Coronary artery (tissue), 2 donors: ENCODE measurements at regions not wholly inside any gene's neighbourhood (a gene's known extent, or its start where the extent isn't known, plus 50 kb on each side); places are given as distances from the start of the nearest gene placed in this dataset.

Experiments
- DNase-seq: peaks from one replicate; pipeline ENCODE4 v3.0.0-alpha.2; 2017; ENCODE audit warnings: low spot score
- H3K27ac ChIP-seq, 2 donors: fragments of 200-600 bp; sonication (generic); one replicate each; pipeline ENCODE4 v1.5.1; 2016 to 2019
- H3K4me3 ChIP-seq: fragments of 200-600 bp; sonication (generic); 2 replicates; pipeline ENCODE4 v1.5.1; 2016; ENCODE audit warnings: mild to moderate bottlenecking, moderate library complexity
- TF ChIP-seq, protein P1 (sequence below): fragments of 200-600 bp; sonication (generic); IDR thresholded peaks from one replicate; pipeline ENCODE4 v1.5.1; 2019; ENCODE audit warnings: antibody characterized with exemption

DNA sequence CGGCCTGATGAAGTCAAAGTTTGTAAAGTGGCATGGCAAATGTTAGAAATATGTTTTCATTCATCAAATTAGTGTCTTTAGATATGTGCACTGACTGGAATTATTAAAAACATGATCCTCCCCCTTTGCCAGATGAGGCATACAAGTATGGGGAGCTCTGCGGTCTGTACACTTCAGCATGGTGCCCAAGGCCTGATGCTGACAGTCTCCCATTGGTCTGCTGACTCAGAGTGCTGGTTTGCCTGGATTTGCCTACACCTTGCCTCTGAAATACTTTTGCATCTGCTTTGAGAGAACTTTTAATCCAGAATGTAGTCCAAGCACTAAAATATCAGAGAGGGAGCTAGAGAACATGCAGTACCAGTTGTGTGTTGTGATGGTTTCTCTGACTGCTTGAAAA, 354.3 kb upstream of the ACTBL2 start:
- Histone ChIP-seq H3K27ac (no peak overlapping the region), H3K4me3 (no peak overlapping the region)
- TF ChIP-seq, protein P1, sequence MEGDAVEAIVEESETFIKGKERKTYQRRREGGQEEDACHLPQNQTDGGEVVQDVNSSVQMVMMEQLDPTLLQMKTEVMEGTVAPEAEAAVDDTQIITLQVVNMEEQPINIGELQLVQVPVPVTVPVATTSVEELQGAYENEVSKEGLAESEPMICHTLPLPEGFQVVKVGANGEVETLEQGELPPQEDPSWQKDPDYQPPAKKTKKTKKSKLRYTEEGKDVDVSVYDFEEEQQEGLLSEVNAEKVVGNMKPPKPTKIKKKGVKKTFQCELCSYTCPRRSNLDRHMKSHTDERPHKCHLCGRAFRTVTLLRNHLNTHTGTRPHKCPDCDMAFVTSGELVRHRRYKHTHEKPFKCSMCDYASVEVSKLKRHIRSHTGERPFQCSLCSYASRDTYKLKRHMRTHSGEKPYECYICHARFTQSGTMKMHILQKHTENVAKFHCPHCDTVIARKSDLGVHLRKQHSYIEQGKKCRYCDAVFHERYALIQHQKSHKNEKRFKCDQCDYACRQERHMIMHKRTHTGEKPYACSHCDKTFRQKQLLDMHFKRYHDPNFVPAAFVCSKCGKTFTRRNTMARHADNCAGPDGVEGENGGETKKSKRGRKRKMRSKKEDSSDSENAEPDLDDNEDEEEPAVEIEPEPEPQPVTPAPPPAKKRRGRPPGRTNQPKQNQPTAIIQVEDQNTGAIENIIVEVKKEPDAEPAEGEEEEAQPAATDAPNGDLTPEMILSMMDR, result no peak
- no peak for DNase-seq

DNA sequence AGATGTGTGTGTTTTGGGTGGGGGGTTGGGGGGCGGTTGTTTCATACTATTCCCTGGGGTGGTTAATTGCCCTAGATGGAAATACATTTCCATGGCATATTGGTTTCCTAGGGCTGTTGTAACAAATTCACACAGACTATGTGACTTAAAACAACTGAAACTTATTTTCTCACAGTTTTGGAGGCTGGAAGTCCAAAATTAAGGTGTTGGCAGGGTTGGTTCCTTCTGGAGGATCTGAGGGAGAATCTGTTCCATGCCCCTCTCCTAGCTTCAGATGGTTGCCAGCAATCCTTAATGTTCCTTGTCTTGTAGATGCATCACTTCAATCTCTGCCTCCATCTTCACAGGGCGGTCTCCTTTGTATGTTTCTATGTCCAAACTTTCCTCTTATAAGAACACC, 353.7 kb upstream of the ACTBL2 start:
- DNase-seq, result no peak
- TF ChIP-seq, protein P1, result no peak
- no peak overlapping the region for H3K4me3 ChIP-seq
- H3K27ac ChIP-seq, result no peak overlapping the region

DNA sequence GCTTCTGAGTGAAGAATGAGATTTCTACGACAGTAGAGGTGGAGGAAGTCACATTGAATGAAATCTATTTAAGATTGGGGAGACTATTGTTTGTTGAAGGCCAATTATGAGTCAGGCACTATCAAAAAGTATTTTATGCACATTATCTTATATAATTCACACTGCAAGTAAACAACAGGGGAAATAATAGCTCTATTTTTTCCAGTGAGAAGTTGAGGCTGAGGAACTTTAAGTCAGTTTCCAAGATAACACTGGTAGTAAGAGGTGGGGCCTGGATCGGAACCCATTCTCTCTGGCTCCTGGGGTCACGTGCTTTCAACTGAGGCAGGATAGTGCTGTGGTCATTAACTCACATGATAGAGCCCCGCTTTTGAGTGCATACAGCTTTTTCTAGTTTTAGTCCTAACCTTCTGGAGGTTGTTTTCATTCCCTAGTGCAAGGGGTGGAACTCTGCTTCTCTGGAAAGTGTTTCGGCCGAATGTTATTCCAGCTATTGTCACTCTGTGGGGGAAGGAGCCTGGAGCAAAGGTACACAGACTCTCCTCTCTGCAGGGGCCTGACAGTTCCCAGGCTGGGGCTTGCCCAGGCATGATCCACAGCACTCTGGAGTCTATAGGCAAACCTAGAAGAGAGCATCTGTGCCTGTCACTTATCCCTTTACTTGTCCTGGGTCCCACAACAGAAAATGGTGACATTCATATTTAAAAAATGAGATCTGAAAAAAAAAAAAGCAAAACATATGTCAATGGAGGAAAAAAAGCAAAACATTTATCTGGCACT, 352.4 kb upstream of the ACTBL2 start:
- Histone ChIP-seq H3K4me3 (no peak overlapping the region), H3K27ac (no peak overlapping the region)
- no peak for DNase-seq
- TF ChIP-seq, protein P1, result no peak

DNA sequence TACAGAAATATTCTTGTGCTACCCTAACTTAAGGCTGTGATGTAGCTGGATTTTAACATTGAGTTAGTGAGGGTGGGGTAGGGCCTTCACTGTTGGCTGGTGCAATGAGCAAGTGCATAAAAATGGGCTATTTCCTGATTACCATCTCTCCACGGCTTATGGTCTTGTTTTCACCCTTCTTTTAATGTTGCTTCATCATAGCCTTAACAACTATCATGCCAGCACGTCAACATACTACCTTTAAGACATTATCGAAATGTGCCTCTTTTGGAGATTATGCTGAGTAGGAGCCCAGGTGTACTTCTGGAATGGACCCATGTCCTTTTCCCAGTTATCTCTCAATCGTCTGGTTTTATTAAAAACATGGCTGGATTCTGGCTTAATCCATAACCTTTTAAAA, 350.9 kb upstream of the ACTBL2 start:
- no peak for DNase-seq
- Histone ChIP-seq H3K27ac (no peak overlapping the region), H3K4me3 (no peak overlapping the region)
- TF ChIP-seq, protein P1, result no peak

DNA sequence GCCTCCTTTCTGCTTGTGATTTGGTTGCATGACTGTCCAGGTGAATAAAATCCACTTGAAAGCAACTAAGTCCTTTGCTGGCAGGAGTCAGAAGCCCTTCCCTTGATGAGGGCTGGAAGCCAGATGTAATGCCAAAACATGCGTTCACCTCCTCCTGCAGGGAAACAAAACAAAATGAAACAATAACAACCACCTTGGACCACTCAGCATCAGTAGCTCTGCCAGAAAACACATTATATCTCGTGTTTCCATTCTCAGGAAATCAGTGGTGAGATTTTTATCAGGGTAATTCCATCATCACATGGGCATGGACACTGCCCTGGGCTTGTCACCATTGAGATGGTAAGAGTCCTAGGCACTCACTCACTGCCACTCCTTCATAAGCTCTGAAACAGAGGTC, 350.3 kb upstream of the ACTBL2 start:
- no peak for DNase-seq
- H3K27ac ChIP-seq, result no peak overlapping the region
- TF ChIP-seq, protein P1, result no peak
- no peak overlapping the region for H3K4me3 ChIP-seq

DNA sequence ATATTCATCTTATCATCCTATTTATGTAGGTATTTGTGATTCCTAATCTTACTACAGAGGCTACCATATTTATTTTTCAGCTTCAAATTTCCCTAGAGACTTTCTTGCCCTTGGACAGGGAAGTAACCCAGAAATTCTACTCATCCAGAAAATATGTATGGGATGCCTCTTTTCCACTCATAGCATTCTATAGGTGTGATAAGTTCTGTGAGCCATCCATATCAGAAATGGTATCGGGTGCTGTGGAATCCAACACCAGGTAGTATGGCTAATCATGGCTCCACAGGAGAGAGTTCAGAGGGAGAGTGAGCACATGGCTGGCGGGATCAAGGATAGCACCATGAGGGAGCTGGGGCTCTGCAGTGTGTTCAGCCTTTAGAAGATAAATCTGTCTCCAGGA, 349.3 kb upstream of the ACTBL2 start:
- H3K4me3 ChIP-seq, result no peak overlapping the region
- DNase-seq, result no peak
- TF ChIP-seq, protein P1, result no peak
- H3K27ac ChIP-seq, result no peak overlapping the region

DNA sequence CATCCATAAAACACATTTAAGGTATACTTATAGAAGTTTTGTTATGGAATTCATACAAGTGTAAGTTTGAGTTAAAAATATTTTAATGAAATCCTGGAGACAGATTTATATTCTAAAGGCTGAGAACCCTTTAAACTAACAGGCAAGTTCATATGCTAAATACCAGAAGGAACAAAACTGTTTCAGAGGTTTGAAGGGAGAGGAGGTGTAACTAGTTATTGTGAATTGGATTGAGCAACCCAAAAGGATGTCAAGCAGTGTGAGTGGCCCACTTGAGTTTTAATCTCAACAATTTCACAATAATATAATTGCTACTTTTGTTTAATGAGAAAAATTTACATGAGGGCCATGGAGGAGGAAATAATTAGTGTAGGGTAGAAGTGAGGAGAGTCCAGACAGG, 348.5 kb upstream of the ACTBL2 start:
- Histone ChIP-seq H3K27ac (no peak overlapping the region), H3K4me3 (no peak overlapping the region)
- no peak for DNase-seq
- TF ChIP-seq, protein P1, result no peak
